ENCODE measurements at regions not wholly inside any gene's neighbourhood (a gene's known extent, or its start where the extent isn't known, plus 50 kb on each side); places are given as distances from the start of the nearest gene placed in this dataset.
"Not testable (repeated sequence)": the region's sequence is repeated elsewhere in the genome, so short reads cannot be mapped to it uniquely, and the experiment has no call there.

- TF ChIP-seq TFAM (CRISPR knock-in tag; conservative IDR thresholded peaks at IDR 0.05) = no peak
Observed at GRCh38 chr11:26936109-26936508, 57.8 kb upstream of the FIBIN start (continued).

GRCh38 chr11:26937386-26937785 lies 56.5 kb upstream of the FIBIN start:
- DNase-seq (ENCODE audit: extremely low read depth in 1 of 4, low spot score in 3 of 4) = no peak
- ChIA-PET POLR2A (no interaction called here), CTCF (ENCODE audit: low intra/inter-chr PET ratio) (no interaction called here)
- TF ChIP-seq L3MBTL2 (IDR thresholded peaks at IDR 0.05) = no peak
- no peak for TF ChIP-seq IRF1 (CRISPR knock-in tag; IDR thresholded peaks at IDR 0.05; ENCODE audit: borderline replicate concordance)
- TF ChIP-seq RHOXF2B (CRISPR knock-in tag; conservative IDR thresholded peaks at IDR 0.05) = no peak
- TF ChIP-seq, protein P1, sequence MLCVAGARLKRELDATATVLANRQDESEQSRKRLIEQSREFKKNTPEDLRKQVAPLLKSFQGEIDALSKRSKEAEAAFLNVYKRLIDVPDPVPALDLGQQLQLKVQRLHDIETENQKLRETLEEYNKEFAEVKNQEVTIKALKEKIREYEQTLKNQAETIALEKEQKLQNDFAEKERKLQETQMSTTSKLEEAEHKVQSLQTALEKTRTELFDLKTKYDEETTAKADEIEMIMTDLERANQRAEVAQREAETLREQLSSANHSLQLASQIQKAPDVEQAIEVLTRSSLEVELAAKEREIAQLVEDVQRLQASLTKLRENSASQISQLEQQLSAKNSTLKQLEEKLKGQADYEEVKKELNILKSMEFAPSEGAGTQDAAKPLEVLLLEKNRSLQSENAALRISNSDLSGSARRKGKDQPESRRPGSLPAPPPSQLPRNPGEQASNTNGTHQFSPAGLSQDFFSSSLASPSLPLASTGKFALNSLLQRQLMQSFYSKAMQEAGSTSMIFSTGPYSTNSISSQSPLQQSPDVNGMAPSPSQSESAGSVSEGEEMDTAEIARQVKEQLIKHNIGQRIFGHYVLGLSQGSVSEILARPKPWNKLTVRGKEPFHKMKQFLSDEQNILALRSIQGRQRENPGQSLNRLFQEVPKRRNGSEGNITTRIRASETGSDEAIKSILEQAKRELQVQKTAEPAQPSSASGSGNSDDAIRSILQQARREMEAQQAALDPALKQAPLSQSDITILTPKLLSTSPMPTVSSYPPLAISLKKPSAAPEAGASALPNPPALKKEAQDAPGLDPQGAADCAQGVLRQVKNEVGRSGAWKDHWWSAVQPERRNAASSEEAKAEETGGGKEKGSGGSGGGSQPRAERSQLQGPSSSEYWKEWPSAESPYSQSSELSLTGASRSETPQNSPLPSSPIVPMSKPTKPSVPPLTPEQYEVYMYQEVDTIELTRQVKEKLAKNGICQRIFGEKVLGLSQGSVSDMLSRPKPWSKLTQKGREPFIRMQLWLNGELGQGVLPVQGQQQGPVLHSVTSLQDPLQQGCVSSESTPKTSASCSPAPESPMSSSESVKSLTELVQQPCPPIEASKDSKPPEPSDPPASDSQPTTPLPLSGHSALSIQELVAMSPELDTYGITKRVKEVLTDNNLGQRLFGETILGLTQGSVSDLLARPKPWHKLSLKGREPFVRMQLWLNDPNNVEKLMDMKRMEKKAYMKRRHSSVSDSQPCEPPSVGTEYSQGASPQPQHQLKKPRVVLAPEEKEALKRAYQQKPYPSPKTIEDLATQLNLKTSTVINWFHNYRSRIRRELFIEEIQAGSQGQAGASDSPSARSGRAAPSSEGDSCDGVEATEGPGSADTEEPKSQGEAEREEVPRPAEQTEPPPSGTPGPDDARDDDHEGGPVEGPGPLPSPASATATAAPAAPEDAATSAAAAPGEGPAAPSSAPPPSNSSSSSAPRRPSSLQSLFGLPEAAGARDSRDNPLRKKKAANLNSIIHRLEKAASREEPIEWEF (CRISPR knock-in tag; IDR thresholded peaks at IDR 0.05) = no peak
- TF ChIP-seq ZNF23 (CRISPR knock-in tag; IDR thresholded peaks at IDR 0.05) = no peak
- Histone ChIP-seq H3K9ac (ENCODE audit: insufficient read depth in 1 of 2, low read depth in 2 of 2, low read length in 2 of 2) (no peak overlapping the region), H3K4me1 (replicated peaks in 1 of 2; ENCODE audit: control insufficient read depth in 2 of 2, insufficient read depth in 2 of 2, low read length in 2 of 2) (no peaks in the 10 kb centered on the region), H3K9me3 (replicated peaks; ENCODE audit: control insufficient read depth, insufficient read depth, low read depth, low read length) (no peaks in the 10 kb centered on the region), H3K27ac (ENCODE audit: extremely low read depth, low read depth, low read length) (no peak overlapping the region), H3K79me2 (ENCODE audit: control insufficient read depth, insufficient read depth, low read length) (no peaks in the 10 kb centered on the region), H3K9me1 (ENCODE audit: control insufficient read depth, insufficient read depth, low read length) (no peaks in the 10 kb centered on the region), H3K4me3 (no peak overlapping the region), H3K36me3 (ENCODE audit: control insufficient read depth, insufficient read depth, low read length) (no peaks in the 10 kb centered on the region), H3K4me2 (ENCODE audit: insufficient read depth, low read length) (no peak overlapping the region), H3K27me3 (ENCODE audit: control insufficient read depth in 2 of 2, insufficient read depth in 2 of 2, low read length in 2 of 2) (no peaks in the 10 kb centered on the region), H2AFZ (ENCODE audit: low read depth, low read length) (no peak overlapping the region), H4K20me1 (replicated peaks; ENCODE audit: control insufficient read depth, insufficient read depth, low read length) (no peaks in the 10 kb centered on the region)
- intact Hi-C loops (cut with micrococcal nuclease) (no loop called here), in situ Hi-C loops (cut with MboI) (no loop called here)
- BruUV-seq (replicated peaks) = no TSS peak
- no peak for ATAC-seq
- no peak for FAIRE-seq

- H3K4me2 ChIP-seq (ENCODE audit: insufficient read depth, low read length); H3K9me3 ChIP-seq (replicated peaks; ENCODE audit: control insufficient read depth, insufficient read depth, low read depth, low read length); in situ Hi-C loops (cut with MboI); intact Hi-C loops (cut with micrococcal nuclease); H3K36me3 ChIP-seq (ENCODE audit: control insufficient read depth, insufficient read depth, low read length); H3K27ac ChIP-seq (ENCODE audit: extremely low read depth, low read depth, low read length); H3K79me2 ChIP-seq (ENCODE audit: control insufficient read depth, insufficient read depth, low read length); DNase-seq (ENCODE audit: extremely low read depth in 1 of 4, low spot score in 3 of 4); H3K9ac ChIP-seq (ENCODE audit: insufficient read depth in 1 of 2, low read depth in 2 of 2, low read length in 2 of 2); ATAC-seq; POLR2A ChIA-PET; FAIRE-seq; H4K20me1 ChIP-seq (replicated peaks; ENCODE audit: control insufficient read depth, insufficient read depth, low read length); H3K27me3 ChIP-seq (ENCODE audit: control insufficient read depth in 2 of 2, insufficient read depth in 2 of 2, low read length in 2 of 2); BruUV-seq (replicated peaks); H3K4me1 ChIP-seq (replicated peaks in 1 of 2; ENCODE audit: control insufficient read depth in 2 of 2, insufficient read depth in 2 of 2, low read length in 2 of 2); CTCF ChIA-PET (ENCODE audit: low intra/inter-chr PET ratio); H2AFZ ChIP-seq (ENCODE audit: low read depth, low read length); H3K4me3 ChIP-seq; H3K9me1 ChIP-seq (ENCODE audit: control insufficient read depth, insufficient read depth, low read length): not testable (repeated sequence)
- WGBS (ENCODE audit: insufficient coverage, low coverage, missing lambda C conversion rate) = 0% methylated on average over 2 of the region's 2 CpGs
Observed at GRCh38 chr11:26940501-26940900, 53.4 kb upstream of the FIBIN start.

Data from K562 (cell line).